Gastrocnemius medialis (tissue), 4 donors: ENCODE measurements at regions not wholly inside any gene's neighbourhood (a gene's known extent, or its start where the extent isn't known, plus 50 kb on each side); places are given as distances from the start of the nearest gene placed in this dataset.

Source experiments
- POLR2A ChIP-seq, 2 donors: fragments of 450-650 bp; IDR thresholded peaks; one replicate each; pipeline ENCODE4 v1.6.1; 2017; ENCODE audit warnings: antibody characterized with exemption in 2 of 2, mild to moderate bottlenecking in 2 of 2, moderate library complexity in 2 of 2
- TF ChIP-seq, protein P1 (sequence below), 5 experiments: fragments of 450-650 bp in 3 of 5; fragments of 200-600 bp in 2 of 5; sonication (generic) in 2 of 5; IDR thresholded peaks in 4 of 5; conservative IDR thresholded peaks in 1 of 5; 1 replicate in 4 of 5; 2 replicates in 1 of 5; pipeline ENCODE4 v1.5.1; 2016 to 2019; ENCODE audit warnings: antibody characterized with exemption in 5 of 5, mild to moderate bottlenecking in 3 of 5, moderate library complexity in 3 of 5

DNA sequence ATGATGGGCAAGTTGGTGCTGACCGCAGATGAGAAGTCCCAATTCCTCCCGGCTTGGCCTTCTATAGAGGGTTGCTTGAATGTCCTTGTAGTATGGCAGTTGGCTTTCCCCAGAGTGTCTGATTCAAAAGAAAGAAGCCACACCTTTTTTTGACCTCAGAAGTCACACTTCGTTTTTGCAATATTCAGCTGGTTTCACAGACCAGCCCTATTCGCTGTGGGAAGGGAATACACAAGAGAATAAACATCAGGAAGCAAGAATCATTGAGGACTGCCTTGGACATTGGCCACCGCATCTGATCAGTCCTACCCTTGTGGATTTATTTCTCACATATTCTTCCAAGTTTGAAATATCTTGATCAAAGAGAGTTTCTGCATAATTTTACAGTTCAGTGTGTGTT lies 228.6 kb upstream of the SUCLG2 start:
- TF ChIP-seq, protein P1, sequence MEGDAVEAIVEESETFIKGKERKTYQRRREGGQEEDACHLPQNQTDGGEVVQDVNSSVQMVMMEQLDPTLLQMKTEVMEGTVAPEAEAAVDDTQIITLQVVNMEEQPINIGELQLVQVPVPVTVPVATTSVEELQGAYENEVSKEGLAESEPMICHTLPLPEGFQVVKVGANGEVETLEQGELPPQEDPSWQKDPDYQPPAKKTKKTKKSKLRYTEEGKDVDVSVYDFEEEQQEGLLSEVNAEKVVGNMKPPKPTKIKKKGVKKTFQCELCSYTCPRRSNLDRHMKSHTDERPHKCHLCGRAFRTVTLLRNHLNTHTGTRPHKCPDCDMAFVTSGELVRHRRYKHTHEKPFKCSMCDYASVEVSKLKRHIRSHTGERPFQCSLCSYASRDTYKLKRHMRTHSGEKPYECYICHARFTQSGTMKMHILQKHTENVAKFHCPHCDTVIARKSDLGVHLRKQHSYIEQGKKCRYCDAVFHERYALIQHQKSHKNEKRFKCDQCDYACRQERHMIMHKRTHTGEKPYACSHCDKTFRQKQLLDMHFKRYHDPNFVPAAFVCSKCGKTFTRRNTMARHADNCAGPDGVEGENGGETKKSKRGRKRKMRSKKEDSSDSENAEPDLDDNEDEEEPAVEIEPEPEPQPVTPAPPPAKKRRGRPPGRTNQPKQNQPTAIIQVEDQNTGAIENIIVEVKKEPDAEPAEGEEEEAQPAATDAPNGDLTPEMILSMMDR (IDR thresholded peaks at IDR 0.05 in 4 of 5, conservative IDR thresholded peaks at IDR 0.05 in 1 of 5): no peak
- no peak for TF ChIP-seq POLR2A (IDR thresholded peaks at IDR 0.05)
